Activated naive CD8-positive, alpha-beta T cell treated with anti-CD3 and anti-CD28 coated beads, Interleukin-2, amount 10 ng/mL, durations not matched to agents 7 days and 5 days (primary cell): ENCODE measurements at regions not wholly inside any gene's neighbourhood (a gene's known extent, or its start where the extent isn't known, plus 50 kb on each side); places are given as distances from the start of the nearest gene placed in this dataset.
"Not testable (repeated sequence)": the region's sequence is repeated elsewhere in the genome, so short reads cannot be mapped to it uniquely, and the experiment has no call there.

Experiments
- ATAC-seq: fragments of 150-1000 bp; cut with Tn5 transposase; one replicate; pipeline ENCODE4 v1.10.0; 2021; ENCODE audit warnings: low read depth, moderate library complexity
- POLR2A ChIA-PET: fragments of 350-600 bp; sonication (Branson Sonifier 250); formaldehyde crosslinking; loops from one replicate; lab custom pipeline; 2021; ENCODE audit warnings: antibody characterized with exemption; lab: Charles Lee
- DNase-seq: peaks from one replicate; pipeline ENCODE4 v3.0.0; 2021
- H3K27ac Mint-ChIP-seq: one replicate; pipeline ENCODE4 v1.8.0; 2022; ENCODE audit warnings: mild to moderate bottlenecking, mixed read lengths
- H3K27me3 Mint-ChIP-seq: one replicate; pipeline ENCODE4 v1.8.0; 2022; ENCODE audit warnings: mild to moderate bottlenecking, moderate library complexity, mixed read lengths
- H3K36me3 Mint-ChIP-seq: one replicate; pipeline ENCODE4 v1.8.0; 2021; ENCODE audit warnings: mild to moderate bottlenecking, mixed read lengths
- H3K4me1 Mint-ChIP-seq: one replicate; pipeline ENCODE4 v1.8.0; 2021; ENCODE audit warnings: mixed read lengths
- H3K4me3 Mint-ChIP-seq: one replicate; pipeline ENCODE4 v1.8.0; 2022; ENCODE audit warnings: mild to moderate bottlenecking, moderate library complexity, mixed read lengths
- H3K9me3 Mint-ChIP-seq: one replicate; pipeline ENCODE4 v1.8.0; 2021; ENCODE audit warnings: mixed read lengths

DNA sequence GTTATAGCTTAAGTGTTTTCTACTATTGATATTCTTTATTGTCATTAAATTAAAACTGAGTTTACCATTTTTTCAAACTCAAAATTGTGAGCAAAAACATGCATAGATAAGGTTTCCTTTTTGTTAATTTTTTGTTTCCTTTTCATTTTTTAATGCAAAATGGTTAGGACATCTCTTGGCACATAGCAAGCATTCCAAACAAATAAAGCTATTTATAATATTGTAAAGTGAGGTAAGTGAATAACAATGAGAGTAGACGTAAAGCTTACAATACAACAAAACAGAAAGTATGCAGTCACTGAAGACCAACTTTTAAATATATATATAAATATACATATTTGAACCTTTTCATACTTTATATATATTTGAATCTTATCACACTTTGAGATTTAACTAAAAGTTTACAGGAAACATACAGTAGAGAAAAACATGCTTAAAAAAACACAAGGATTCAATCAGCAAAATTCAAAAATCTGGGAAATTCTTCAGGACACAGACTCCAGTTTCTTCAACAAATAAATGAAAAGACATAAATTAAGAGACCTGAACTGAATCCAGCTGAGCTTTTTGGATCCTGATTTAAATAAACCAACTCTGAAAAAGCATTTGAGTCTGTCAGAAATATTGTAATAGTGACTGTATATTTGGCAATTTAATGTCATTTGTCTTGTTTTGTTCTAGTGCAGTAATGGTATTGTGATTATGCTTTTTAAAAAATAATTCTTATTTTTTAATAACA, 67.5 kb upstream of the SAMSN1 start:
- peaks cover 17% of the 10 kb centered on the region for H3K4me1 Mint-ChIP-seq
- DNase-seq (no peak), ATAC-seq (no peak)
- H3K36me3 Mint-ChIP-seq, result peaks cover 20% of the 10 kb centered on the region
- no peak overlapping the region for H3K27ac Mint-ChIP-seq
- no peak overlapping the region for H3K4me3 Mint-ChIP-seq
- no peaks in the 10 kb centered on the region for H3K27me3 Mint-ChIP-seq
- peaks cover 7% of the 10 kb centered on the region for H3K9me3 Mint-ChIP-seq
- POLR2A ChIA-PET, result interaction anchor here (1.6 kb wide), 1 partner anchor 11 kb away, joined by 4 read pairs; no protein-coding TSS in a partner anchor

DNA sequence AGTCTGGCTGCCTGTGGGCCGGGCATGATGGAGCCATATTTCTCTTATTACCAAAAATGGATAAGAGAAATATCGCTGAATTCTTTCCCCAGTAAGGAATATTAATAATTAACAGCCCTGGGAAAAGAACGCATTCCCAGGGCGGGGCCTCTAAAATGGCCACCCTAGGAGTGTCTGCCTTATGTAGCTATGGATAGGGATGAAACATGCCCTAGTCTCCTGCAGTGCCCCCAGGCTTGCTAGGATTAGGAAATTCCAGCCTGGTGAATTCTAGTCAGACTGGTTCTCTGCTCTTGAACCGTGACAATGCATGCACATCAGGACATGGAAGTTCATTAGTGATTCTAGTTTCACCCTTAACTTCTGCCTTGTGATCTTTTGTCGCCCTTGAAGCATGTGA, 64.0 kb upstream of the SAMSN1 start:
- H3K27ac Mint-ChIP-seq, H3K4me3 Mint-ChIP-seq, DNase-seq, POLR2A ChIA-PET, ATAC-seq, H3K9me3 Mint-ChIP-seq, H3K27me3 Mint-ChIP-seq: not testable (repeated sequence)
- Mint-ChIP-seq H3K4me1 (peaks cover 20% of the 10 kb centered on the region), H3K36me3 (peaks cover 15% of the 10 kb centered on the region)

DNA sequence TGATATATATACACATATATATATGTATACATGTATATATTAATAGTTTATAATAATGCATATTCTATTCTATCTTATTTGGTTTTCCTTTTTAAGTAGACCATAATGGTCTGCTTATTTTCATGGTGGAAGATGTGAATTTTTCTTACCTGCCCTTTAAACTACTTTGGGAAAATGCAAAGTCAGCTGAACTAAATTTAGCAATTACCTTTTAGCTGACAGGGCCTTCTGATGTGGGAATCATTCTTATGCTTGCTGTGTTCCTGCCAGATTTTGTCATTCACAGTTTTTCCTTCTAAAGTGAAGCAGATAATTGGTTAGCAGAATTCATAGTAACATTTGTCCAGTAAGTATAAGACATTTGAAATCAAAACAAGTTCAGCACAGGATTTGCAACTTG, 63.2 kb upstream of the SAMSN1 start:
- H3K27ac Mint-ChIP-seq, result peak overlapping the region; percentile 22
- DNase-seq (no peak), ATAC-seq (no peak)
- H3K4me1 Mint-ChIP-seq, result peaks cover 20% of the 10 kb centered on the region
- H3K9me3 Mint-ChIP-seq, result peaks cover 2% of the 10 kb centered on the region
- no peaks in the 10 kb centered on the region for H3K27me3 Mint-ChIP-seq
- H3K4me3 Mint-ChIP-seq, result no peak overlapping the region
- peaks cover 19% of the 10 kb centered on the region for H3K36me3 Mint-ChIP-seq
- POLR2A ChIA-PET, result interaction anchor here (0.5 kb wide), 1 partner anchor 55 kb away, joined by 5 read pairs; no protein-coding TSS in a partner anchor

DNA sequence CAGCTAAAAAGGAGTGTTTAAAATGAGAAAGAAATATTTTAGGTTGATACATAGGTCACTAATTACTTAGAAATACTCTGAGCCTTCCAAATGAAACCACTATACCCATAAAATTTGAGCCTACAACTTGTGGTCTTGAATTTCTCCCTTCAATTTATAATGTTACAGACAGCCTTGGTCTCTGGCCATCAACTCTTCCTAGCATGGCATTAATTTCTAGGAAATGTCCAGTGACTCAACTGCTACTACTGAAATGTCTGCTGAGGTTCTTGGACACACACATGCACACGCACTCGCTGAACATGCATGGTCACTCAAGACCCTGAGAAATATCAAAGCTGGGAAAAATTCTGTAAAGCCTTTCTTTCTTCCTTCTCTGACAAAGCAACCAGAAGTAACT, 61.1 kb upstream of the SAMSN1 start:
- Mint-ChIP-seq H3K36me3 (peaks cover 26% of the 10 kb centered on the region), H3K4me3 (no peak overlapping the region)

DNA sequence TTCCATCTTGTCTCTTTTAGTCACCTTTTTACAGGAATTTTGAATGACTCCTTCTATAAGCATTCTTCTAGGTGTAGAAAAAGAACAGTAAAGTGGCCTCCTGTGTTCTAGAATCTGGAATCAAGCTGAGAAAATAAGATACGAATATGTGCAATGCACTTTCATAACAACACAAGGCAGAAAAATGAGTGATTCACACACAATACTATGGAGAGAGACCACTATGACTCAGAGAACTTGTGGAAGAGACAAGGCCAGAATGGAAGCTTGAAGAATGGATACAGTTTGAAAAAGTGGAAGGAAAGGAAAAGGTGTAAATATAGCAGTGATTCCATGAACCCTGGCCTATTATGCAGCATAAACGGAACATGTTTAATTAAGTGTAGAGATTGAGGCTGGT, 57.1 kb upstream of the SAMSN1 start:
- Mint-ChIP-seq H3K27me3 (no peaks in the 10 kb centered on the region), H3K27ac (peak overlapping the region; percentile 78), H3K9me3 (peaks cover 7% of the 10 kb centered on the region), H3K4me1 (peaks cover 32% of the 10 kb centered on the region), H3K4me3 (peak overlapping the region; percentile 65), H3K36me3 (peaks cover 26% of the 10 kb centered on the region)
- no peak for DNase-seq
- POLR2A ChIA-PET, result interaction anchor here (1.3 kb wide), 3 partner anchors 11 to 75 kb away, joined by 3 to 4 read pairs (median 3); no protein-coding TSS in a partner anchor
- no peak for ATAC-seq

More for the DNA sequence above, 61.1 kb upstream of the SAMSN1 start:
- ATAC-seq, result no peak
- Mint-ChIP-seq H3K4me1 (peaks cover 33% of the 10 kb centered on the region), H3K27ac (no peak overlapping the region), H3K9me3 (peaks cover 5% of the 10 kb centered on the region), H3K27me3 (no peaks in the 10 kb centered on the region)
- POLR2A ChIA-PET, result interaction anchor here (1.4 kb wide), 1 partner anchor 10 kb away, joined by 3 read pairs; no protein-coding TSS in a partner anchor
- DNase-seq, result no peak

DNA sequence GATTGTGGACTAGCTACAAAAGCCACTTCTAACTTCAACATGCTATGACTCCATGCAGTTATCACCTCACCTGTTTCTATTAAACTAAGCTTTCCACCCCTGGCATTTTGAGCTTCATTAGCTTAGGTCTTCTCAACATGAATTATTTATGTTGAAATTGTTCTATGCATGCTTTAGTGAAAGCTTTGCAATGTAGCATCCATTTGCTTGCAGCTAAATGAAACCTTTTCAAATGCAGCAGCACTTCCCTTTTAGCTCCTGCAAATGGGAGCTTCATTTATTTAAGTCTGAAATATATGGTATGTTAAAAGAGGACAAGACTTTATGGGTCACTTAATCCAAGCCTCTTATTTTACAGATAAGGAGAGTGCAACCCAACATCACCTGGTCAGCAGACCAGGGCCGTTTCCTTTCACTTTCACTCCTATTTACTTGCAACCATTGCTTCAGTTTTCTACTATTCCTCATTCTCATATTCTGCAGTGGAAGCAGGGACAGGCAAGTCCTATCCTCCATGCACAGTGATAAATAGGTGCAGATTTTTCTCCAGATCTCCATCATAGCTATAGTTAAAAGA, 56.4 kb upstream of the SAMSN1 start:
- Mint-ChIP-seq H3K4me3 (peak overlapping the region; percentile 65), H3K27me3 (no peaks in the 10 kb centered on the region), H3K4me1 (peaks cover 30% of the 10 kb centered on the region), H3K27ac (peak overlapping the region; percentile 78), H3K9me3 (peaks cover 7% of the 10 kb centered on the region), H3K36me3 (peaks cover 32% of the 10 kb centered on the region)
- peak; percentile 51 for ATAC-seq
- POLR2A ChIA-PET, result interaction anchor here (1.3 to 1.7 kb wide), 4 partner anchors 11 to 76 kb away, joined by 3 to 7 read pairs (median 4); no protein-coding TSS in a partner anchor
- no peak for DNase-seq

DNA sequence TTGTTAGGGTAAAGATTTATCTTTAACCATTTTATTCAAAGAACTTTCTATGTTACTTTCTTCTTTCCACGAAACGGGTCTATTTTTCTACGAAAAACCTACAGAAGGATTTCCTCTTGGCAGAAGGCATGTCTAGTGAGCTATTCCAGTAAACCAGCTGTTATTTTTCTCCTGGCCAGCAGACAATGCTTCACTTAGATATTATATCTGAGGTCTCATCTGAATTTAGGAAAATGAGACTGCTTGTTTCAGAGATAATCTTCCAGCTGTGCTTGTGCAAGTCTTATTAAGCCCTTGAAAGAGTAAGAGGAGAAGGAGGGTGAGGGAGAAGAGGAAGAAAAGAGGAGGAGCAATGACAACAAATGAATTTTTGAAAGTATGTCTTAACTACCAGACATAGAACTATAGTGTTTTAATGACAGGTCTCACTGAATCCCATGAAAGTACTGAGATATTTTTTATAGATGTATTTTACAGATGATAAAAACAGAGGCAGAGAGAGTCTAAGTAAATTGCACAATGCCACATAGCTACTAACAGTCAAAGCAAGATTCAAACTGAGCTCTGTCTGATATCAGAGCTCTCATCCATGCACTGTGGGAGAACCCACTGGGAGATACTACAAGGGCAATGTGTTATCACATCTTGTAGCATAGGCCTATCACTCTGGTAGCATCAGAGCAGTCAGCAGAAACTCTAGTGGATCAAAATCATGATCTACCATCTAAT, 54.6 kb upstream of the SAMSN1 start:
- DNase-seq (no peak), ATAC-seq (peak; percentile 45)
- H3K27ac Mint-ChIP-seq, result peak overlapping the region; percentile 76
- H3K4me3 Mint-ChIP-seq, result peak overlapping the region; percentile 55
- H3K27me3 Mint-ChIP-seq, result no peaks in the 10 kb centered on the region
- H3K4me1 Mint-ChIP-seq, result peaks cover 32% of the 10 kb centered on the region
- peaks cover 42% of the 10 kb centered on the region for H3K36me3 Mint-ChIP-seq
- POLR2A ChIA-PET, result interaction anchor here (0.9 to 1.0 kb wide), 2 partner anchors 53 to 75 kb away, joined by 3 read pairs; no protein-coding TSS in a partner anchor
- peaks cover 15% of the 10 kb centered on the region for H3K9me3 Mint-ChIP-seq

DNA sequence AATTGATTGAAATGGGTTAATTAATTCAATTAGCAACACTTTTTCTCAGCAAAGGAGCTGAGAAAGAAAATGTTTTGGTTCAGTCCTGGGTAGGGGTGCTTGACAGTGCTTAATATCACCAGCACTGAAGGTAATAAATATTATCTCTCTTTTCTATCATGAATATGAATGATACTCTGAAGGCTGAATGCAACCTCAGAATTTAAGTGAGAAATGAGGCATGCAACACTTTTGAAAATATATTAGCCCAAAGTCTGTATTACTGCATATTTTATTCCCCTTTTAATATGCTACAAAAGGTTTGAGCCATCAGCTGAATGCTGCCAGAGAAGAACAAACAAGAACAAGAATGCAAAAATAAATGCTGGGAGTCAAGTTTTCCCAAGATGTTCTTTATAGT, 52.0 kb upstream of the SAMSN1 start:
- Mint-ChIP-seq H3K4me1 (peaks cover 26% of the 10 kb centered on the region), H3K27me3 (no peaks in the 10 kb centered on the region), H3K4me3 (no peak overlapping the region), H3K36me3 (peaks cover 47% of the 10 kb centered on the region), H3K27ac (no peak overlapping the region), H3K9me3 (peaks cover 22% of the 10 kb centered on the region)
- ATAC-seq (no peak), DNase-seq (no peak)
- POLR2A ChIA-PET, result interaction anchor here (1.1 kb wide), 1 partner anchor 9 kb away, joined by 3 read pairs; no protein-coding TSS in a partner anchor
